Upper lobe of right lung (tissue), 1 donor: ENCODE measurements at regions not wholly inside any gene's neighbourhood (a gene's known extent, or its start where the extent isn't known, plus 50 kb on each side); places are given as distances from the start of the nearest gene placed in this dataset.

Experiments
- ATAC-seq: fragments of 200-7000 bp; cut with Tn5 transposase; one replicate; pipeline ENCODE4 v1.9.1; 2020; ENCODE audit warnings: mild to moderate bottlenecking, moderate library complexity
- DNase-seq: peaks from one replicate; pipeline ENCODE4 v3.0.0-alpha.2; 2020
- H3K27ac ChIP-seq: fragments of 200-600 bp; one replicate; pipeline ENCODE4 v1.8.0; 2022
- H3K27me3 ChIP-seq: fragments of 200-600 bp; one replicate; pipeline ENCODE4 v1.8.0; 2022; ENCODE audit warnings: mild to moderate bottlenecking
- H3K36me3 ChIP-seq: fragments of 200-600 bp; one replicate; pipeline ENCODE4 v1.8.0; 2022
- H3K4me1 ChIP-seq: fragments of 200-600 bp; one replicate; pipeline ENCODE4 v1.8.0; 2022
- H3K4me3 ChIP-seq: fragments of 200-600 bp; one replicate; pipeline ENCODE4 v1.8.0; 2022; ENCODE audit warnings: mild to moderate bottlenecking
- H3K9me3 ChIP-seq: fragments of 200-600 bp; one replicate; pipeline ENCODE4 v1.8.0; 2022
- CTCF ChIP-seq: fragments of 200-600 bp; IDR thresholded peaks from one replicate; pipeline ENCODE4 v1.8.0; 2022; ENCODE audit warnings: antibody characterized with exemption
- intact Hi-C: fragments of 100-400 bp; cut with DNase I; formaldehyde crosslinking; loops from one replicate; pipeline ENCODE4 v1.11.0; 2022
- donor health status: DM: no; HTN: yes; CAD: no; lungs with severe emphysema.

GRCh38 chr4:97208749-97209148 lies 934.5 kb downstream of the STPG2 start:
- intact Hi-C loops: no loop called here
- Histone ChIP-seq H3K36me3 (no peaks in the 10 kb centered on the region), H3K4me1 (no peaks in the 10 kb centered on the region), H3K4me3 (no peak overlapping the region), H3K9me3 (no peaks in the 10 kb centered on the region), H3K27ac (no peak overlapping the region), H3K27me3 (no peaks in the 10 kb centered on the region)
- TF ChIP-seq CTCF: no peak
- ATAC-seq (no peak), DNase-seq (no peak)

- Histone ChIP-seq H3K4me1 (no peaks in the 10 kb centered on the region), H3K4me3 (no peak overlapping the region), H3K9me3 (no peaks in the 10 kb centered on the region), H3K27me3 (no peaks in the 10 kb centered on the region), H3K27ac (no peak overlapping the region), H3K36me3 (no peaks in the 10 kb centered on the region)
- ATAC-seq (no peak), DNase-seq (no peak)
- intact Hi-C loops: no loop called here
- no peak for TF ChIP-seq CTCF
These were observed 927.8 kb downstream of the STPG2 start for GRCh38 chr4:97215409-97215941.

GRCh38 chr4:97216046-97216445 lies 927.2 kb downstream of the STPG2 start:
- DNase-seq: no peak
- TF ChIP-seq CTCF: no peak
- ATAC-seq: no peak

GRCh38 chr4:97235521-97235920 lies 907.8 kb downstream of the STPG2 start:
- DNase-seq (no peak), ATAC-seq (no peak)
- intact Hi-C loops: no loop called here
- H3K27ac ChIP-seq: no peak overlapping the region
- H3K9me3 ChIP-seq: no peaks in the 10 kb centered on the region
- no peak for TF ChIP-seq CTCF
- H3K4me3 ChIP-seq: no peak overlapping the region
- no peaks in the 10 kb centered on the region for H3K36me3 ChIP-seq
- H3K27me3 ChIP-seq: no peaks in the 10 kb centered on the region
- no peaks in the 10 kb centered on the region for H3K4me1 ChIP-seq

More at GRCh38 chr4:97216046-97216445, 927.2 kb downstream of the STPG2 start:
- intact Hi-C loops: no loop called here
- Histone ChIP-seq H3K4me1 (no peaks in the 10 kb centered on the region), H3K27ac (no peak overlapping the region), H3K27me3 (no peaks in the 10 kb centered on the region), H3K36me3 (no peaks in the 10 kb centered on the region), H3K9me3 (no peaks in the 10 kb centered on the region), H3K4me3 (no peak overlapping the region)

GRCh38 chr4:97238956-97239666 lies 904.2 kb downstream of the STPG2 start:
- no peaks in the 10 kb centered on the region for H3K27me3 ChIP-seq
- H3K4me1 ChIP-seq: no peaks in the 10 kb centered on the region
- H3K27ac ChIP-seq: no peak overlapping the region
- no peak for ATAC-seq
- no peak for TF ChIP-seq CTCF
- DNase-seq: no peak
- no peak overlapping the region for H3K4me3 ChIP-seq
- intact Hi-C loops: no loop called here
- H3K9me3 ChIP-seq: no peaks in the 10 kb centered on the region
- no peaks in the 10 kb centered on the region for H3K36me3 ChIP-seq

GRCh38 chr4:97239667-97239997 lies 903.6 kb downstream of the STPG2 start:
- Histone ChIP-seq H3K9me3 (no peaks in the 10 kb centered on the region), H3K36me3 (no peaks in the 10 kb centered on the region), H3K4me1 (no peaks in the 10 kb centered on the region), H3K4me3 (no peak overlapping the region), H3K27me3 (no peaks in the 10 kb centered on the region), H3K27ac (no peak overlapping the region)
- DNase-seq: no peak
- no peak for TF ChIP-seq CTCF
- no peak for ATAC-seq
- intact Hi-C loops: no loop called here
